ENCODE measurements at regions not wholly inside any gene's neighbourhood (a gene's known extent, or its start where the extent isn't known, plus 50 kb on each side); places are given as distances from the start of the nearest gene placed in this dataset.

GRCh38 chr5:54645882-54646355 is 128.4 kb downstream of the SNX18 start:
- DNase-seq (ENCODE audit: low spot score) = no peak

DNA sequence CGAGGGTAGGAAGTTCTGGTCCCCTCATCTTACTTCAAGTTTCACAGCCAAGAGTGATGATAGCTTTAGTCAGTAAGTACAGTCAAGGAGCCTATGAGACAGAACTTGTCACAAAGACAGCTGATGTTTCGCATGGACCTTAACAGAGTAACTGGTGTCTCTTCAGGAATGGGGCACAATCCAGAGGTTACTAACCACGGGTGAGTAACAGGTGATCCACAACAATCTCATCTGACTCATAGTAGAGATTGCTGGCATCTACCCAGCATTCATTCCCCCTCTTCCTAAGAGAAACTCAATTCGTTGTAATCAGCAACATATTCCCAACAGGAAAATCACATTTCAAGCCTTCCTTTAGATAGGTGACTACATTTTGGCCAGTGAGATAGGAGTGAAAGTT is 126.7 kb downstream of the SNX18 start:
- DNase-seq (ENCODE audit: low spot score) = no peak

DNA sequence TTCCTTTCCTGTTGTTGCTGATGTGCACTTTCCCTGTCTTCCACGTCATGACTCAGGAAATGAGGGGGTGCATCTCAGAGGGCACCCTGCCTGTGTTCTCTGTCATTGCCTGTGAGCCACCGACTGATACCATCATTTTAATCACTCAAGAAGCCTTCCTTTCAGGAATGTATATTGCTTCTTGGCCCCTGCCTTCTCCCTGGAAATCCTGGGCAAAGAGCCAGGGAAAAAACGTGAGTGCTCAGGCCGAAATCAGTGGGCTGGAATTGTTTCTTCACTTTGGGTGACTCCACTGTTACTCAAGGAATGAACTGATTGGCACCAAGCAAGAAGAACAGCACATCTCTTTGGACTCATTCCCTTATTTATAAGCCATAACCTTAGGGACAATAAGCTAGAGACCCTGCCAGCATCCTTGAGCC is 126.1 kb downstream of the SNX18 start:
- no peak for DNase-seq (ENCODE audit: low spot score)

DNA sequence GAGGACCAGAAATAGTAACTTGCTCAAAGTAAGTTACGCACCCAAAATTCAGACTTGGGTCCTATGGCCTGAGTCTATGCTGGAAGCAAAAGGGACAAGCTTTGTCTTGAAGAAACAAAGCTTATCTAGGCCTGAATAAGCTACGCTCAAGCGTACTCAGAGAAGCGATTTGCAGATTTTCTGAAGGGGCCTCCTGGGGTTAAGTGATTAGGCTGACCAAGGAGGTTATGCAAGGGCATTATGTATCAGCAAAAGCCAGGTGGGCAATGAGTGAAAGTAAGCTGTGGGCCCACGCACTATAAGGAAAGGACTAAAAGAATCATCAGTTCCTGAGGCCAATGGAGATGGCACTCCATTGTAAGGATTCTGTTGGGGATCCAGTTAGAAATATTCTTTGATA is 122.1 kb downstream of the SNX18 start:
- no peak for DNase-seq (ENCODE audit: low spot score)

- DNase-seq (ENCODE audit: low spot score) = no peak
These were observed 120.5 kb downstream of the SNX18 start for GRCh38 chr5:54638106-54638505.

DNA sequence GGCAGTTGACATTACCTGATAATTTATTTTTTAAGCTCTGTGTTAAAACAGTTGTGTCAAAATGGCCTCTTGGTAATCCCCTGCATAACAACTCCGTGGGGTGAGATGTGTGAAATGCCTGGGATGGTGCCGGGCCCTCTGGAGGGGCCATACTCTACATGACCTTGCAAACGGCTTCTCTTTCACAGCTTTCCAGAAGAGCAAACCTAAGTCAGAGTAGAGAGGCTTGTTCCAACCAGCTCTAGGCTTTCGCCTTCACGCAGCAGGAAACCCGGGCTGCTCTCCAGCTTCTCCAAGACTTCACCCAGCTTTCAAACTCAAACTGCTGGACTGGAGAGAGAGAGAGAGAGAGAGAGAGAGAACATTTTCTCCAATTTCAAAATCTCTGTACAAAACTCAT is 120.1 kb downstream of the SNX18 start:
- DNase-seq (ENCODE audit: low spot score) = no peak

GRCh38 chr5:54634089-54634488 is 116.5 kb downstream of the SNX18 start:
- no peak for DNase-seq (ENCODE audit: low spot score)

DNA sequence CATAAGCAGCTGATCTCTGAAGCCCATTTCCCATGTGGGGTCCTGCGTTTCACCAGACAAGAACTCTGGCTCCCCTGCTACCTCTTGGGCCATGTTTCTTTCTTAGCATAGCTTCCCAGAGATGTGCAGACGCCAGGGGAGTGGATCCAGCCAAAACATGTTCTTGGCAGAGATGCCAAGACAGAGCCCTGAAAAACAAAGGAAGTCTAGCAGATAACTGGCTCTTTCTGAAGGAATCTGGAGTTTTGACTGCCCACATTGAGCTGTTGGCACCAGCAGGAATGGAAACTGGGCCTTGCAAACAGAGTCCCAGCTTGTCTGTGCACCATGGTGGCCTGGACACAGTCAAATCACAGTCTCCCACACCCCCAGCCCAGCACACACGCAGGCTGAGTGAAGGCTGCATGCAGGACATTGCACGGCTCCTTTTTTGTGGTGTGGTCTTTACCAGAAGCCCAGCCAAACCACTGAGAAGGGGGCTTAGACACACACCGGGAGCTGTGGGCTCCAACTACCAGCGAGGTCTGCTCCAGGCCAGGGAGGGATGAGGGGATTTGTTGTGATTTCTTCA is 114.7 kb downstream of the SNX18 start:
- DNase-seq (ENCODE audit: low spot score) = no peak

GRCh38 chr5:54630738-54631359 is 113.3 kb downstream of the SNX18 start:
- DNase-seq (ENCODE audit: low spot score) = no peak

- DNase-seq (ENCODE audit: low spot score) = no peak
These were observed 111.6 kb downstream of the SNX18 start for GRCh38 chr5:54629115-54629514.

DNA sequence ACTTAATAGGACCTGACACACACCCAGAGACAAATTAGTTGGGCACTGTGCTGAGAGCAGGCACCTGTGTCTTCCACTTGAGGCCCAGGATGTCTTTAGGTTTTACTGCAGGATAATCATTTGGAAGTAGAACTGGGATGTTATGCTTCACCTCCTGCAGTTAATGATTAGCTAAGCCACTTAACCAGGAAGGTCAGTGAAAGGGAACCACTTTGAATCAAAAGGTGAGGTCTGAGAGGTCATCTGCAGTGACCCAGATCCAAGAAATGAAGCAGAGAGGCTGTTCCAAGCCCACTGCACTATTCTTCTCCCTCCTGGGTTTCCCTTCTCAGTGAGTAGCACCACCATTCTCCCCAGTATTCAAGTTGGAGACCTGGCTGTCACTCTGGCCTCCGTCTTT is 110.5 kb downstream of the SNX18 start:
- no peak for DNase-seq (ENCODE audit: low spot score)

DNA sequence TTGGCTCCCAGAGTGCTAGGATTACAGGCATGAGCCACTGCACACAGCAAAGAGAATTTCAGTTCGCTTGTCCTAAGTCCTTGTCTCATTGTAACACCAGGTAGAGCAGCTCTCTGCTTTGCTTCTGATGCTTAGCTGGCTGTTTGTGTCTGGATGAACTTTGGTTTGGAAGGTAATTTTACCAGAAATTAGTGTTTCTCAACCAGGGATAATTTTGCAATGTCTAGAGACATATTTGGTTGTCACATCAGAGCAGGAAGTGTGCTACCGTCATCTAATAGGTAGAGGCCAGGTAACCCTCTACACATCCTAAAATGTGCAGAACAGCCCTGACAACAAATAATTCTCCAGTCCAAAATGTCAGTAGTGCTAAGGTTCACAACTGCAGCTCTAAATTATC is 108.8 kb downstream of the SNX18 start:
- DNase-seq (ENCODE audit: low spot score) = no peak

GRCh38 chr5:54624805-54625568 is 107.4 kb downstream of the SNX18 start:
- DNase-seq (ENCODE audit: low spot score) = no peak

DNA sequence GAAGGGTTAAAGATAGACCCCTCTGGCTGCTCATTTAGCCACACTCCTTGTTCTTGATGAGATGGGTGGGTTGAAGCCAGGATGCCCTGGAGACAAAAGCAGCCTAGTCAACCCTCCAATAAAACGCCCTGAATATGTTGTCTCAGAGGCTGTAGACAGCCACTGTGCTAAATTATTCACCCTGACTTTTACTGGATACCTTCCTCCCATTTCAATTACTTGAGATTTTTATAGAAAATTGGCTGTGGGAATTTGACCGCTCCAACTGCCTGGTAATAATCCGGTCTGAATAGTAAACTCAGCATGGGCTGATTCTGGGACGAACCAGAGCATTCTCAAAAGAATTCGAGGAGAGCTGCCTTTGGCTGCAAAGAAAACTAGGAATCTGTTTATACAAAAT is 104.2 kb downstream of the SNX18 start:
- no peak for DNase-seq (ENCODE audit: low spot score)

DNA sequence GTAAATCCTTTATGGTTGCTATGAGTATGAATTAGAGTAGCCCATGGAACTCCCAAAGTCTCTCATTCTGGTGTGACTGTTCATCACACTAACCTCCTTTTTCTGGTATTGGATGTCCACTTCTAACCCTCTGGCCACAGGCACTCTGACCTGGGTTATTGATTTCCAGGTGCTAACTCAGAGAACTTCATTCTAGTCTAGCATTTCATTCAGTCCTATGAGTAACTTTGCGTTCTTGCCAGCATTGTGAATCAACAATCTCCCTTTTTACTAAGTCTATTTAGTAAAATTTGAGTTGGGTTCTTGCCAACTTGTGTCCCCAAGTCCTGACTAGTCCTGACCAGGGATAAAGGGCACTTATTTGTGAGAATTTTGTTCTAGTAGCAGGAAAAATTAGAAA is 103.5 kb downstream of the SNX18 start:
- DNase-seq (ENCODE audit: low spot score) = no peak

DNA sequence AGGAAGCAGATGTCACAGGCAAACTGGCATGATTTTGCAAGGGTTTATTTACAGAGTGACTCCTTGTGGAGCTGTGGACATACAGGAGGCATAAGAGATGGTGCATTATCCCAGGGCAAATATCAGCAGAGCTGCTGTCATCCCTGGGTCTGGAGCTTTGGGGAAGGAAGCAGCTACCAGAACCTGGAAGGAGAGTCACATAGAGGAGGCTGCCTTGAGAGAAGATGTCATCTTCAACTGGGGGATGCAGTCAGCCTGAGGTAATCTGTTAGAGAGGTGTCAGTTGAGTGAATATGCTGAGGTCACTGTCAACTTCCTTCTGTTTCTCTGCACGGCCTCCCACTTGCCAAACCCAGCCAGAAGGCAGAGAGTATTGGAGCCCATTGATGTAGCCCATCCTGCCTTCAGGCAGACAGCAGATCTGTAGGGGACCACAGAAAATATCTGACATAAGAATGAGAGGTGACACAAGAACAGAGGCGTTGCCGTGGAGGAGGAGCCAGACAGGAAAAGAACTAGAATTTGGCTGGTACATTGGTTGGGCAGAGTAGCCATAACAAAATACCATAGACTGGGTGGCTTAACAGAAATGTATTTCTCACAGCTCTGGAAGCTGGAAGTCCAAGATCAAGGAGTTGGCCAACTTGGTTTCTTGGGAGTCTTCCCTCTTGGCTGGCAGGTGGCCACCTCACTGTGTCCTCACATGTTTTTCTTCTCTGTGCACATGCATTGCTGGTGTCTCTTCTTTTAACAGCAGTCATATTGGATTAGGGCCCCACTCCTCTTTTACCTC is 102.8 kb downstream of the SNX18 start:
- DNase-seq (ENCODE audit: low spot score) = no peak

GRCh38 chr5:54619731-54620130 is 102.2 kb downstream of the SNX18 start:
- no peak for DNase-seq (ENCODE audit: low spot score)

GRCh38 chr5:54616518-54617220 is 99.1 kb downstream of the SNX18 start:
- no peak for DNase-seq (ENCODE audit: low spot score)

DNA sequence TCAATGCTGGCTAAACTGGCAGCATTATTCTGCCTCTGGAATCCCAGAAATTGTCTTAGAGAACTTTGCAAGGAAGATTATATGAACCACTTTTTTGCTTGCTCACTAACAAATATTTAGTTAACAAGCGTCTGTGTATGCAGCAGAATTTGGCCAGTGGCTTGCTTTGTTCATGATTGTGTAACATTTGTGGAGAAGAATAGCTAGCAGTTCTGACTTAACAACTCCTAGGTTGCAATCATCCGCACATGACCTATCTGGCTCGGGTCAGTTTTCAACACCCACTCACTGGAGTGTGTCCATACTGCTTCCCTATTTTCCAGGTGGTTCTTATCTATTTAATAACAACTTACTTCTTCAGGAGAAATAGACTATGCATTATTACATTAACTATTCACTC is 98.5 kb downstream of the SNX18 start:
- no peak for DNase-seq (ENCODE audit: low spot score)

DNA sequence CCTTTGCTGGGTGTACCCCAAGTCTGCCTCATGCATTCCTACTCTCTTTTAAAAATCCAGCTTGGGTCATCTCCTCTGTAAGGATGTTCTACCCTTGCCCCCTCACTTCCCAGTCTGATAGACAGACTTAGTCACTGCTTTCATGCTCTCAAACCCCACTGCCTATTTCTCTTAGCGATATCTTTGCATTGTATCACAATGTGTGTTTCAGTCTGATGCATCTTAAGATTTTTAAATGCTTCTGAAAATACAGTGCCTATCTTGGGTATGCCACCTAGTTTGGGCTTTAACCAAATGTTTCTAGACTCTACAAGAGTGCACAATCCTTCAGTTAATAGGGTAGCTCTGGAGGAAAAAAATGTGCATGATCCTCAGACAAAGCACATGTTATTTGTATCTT is 97.8 kb downstream of the SNX18 start:
- DNase-seq (ENCODE audit: low spot score) = no peak

DNA sequence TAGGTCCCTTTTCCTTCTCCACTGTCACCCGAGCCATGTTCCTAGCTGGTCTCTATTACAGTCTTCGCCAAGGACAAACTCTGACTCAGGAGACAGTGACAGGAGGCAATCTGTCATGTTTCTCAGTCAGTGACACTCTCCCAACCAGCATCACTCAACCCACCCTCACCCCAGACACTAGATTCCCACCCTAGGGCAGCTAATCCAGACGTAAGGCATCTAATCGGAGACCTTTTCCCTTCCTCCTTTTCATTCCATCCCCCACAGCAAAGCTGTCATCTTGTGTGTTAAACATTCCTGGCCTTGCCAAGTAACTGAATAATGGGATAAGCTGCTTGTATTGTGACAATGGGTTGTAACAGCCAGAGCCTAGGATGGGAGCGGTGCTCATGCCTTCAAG is 95.2 kb downstream of the SNX18 start:
- DNase-seq (ENCODE audit: low spot score) = no peak
